Keratinocyte (primary cell): ENCODE measurements at regions not wholly inside any gene's neighbourhood (a gene's known extent, or its start where the extent isn't known, plus 50 kb on each side); places are given as distances from the start of the nearest gene placed in this dataset.

Source experiments
- EZH2 ChIP-seq: IDR thresholded peaks from one replicate; pipeline ENCODE4 v1.6.1; 2012; ENCODE audit warnings: inconsistent platforms, mild to moderate bottlenecking, low read length, moderate library complexity
- TF ChIP-seq, protein P1 (sequence below), 3 experiments: IDR thresholded peaks in 1 of 3; conservative IDR thresholded peaks in 1 of 3; optimal IDR thresholded peaks in 1 of 3; 2 replicates in 2 of 3; 3 replicates in 1 of 3; pipeline versions ENCODE3 to v1.5.1; 2011; ENCODE audit warnings: low read length in 3 of 3, mild to moderate bottlenecking in 3 of 3, moderate library complexity in 2 of 3, control low read depth in 1 of 3, inconsistent platforms in 1 of 3; ENCODE audit not compliant: insufficient read depth in 2 of 3; ENCODE audit errors: extremely low read depth in 1 of 3

DNA sequence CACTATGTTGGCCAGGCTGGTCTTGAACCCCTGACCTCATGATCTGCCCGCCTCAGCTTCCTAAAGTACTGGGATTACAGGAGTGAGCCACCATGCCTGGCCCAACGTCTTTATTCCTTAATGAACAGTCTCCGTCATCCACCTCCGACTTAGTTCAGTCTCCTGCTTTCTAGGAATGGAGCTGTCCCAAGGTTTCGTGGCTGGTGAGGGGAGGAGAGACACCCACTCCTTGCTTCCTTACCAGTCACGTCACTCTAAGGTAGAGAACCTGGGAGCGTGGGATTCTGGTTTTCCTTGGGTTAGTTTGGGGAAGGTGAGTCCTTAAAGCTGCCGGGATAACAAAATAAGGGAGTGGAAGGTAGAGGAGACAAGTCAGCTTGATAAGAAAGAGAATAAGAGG, 55.0 kb upstream of the ATP2B4 start:
- TF ChIP-seq, protein P1, sequence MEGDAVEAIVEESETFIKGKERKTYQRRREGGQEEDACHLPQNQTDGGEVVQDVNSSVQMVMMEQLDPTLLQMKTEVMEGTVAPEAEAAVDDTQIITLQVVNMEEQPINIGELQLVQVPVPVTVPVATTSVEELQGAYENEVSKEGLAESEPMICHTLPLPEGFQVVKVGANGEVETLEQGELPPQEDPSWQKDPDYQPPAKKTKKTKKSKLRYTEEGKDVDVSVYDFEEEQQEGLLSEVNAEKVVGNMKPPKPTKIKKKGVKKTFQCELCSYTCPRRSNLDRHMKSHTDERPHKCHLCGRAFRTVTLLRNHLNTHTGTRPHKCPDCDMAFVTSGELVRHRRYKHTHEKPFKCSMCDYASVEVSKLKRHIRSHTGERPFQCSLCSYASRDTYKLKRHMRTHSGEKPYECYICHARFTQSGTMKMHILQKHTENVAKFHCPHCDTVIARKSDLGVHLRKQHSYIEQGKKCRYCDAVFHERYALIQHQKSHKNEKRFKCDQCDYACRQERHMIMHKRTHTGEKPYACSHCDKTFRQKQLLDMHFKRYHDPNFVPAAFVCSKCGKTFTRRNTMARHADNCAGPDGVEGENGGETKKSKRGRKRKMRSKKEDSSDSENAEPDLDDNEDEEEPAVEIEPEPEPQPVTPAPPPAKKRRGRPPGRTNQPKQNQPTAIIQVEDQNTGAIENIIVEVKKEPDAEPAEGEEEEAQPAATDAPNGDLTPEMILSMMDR (optimal IDR thresholded peaks at IDR 0.05 in 1 of 3, IDR thresholded peaks at IDR 0.05 in 1 of 3, conservative IDR thresholded peaks at IDR 0.05 in 1 of 3; ENCODE audit: extremely low read depth in 1 of 3, insufficient read depth in 2 of 3, low read length in 3 of 3) = no peak
- no peak for TF ChIP-seq EZH2
